ENCODE measurements at regions not wholly inside any gene's neighbourhood (a gene's known extent, or its start where the extent isn't known, plus 50 kb on each side); places are given as distances from the start of the nearest gene placed in this dataset.

- no peak for TF ChIP-seq EZH2 (IDR thresholded peaks at IDR 0.05; ENCODE audit: borderline replicate concordance, low read depth, low read length, poor library complexity, severe bottlenecking)
- no peak for TF ChIP-seq CTCF (conservative IDR thresholded peaks at IDR 0.05; ENCODE audit: low read depth, low read length)
Observed at GRCh38 chr2:118642501-118642900, 204.9 kb downstream of the EN1 start.

Data from A673 (cell line).